ENCODE measurements at regions not wholly inside any gene's neighbourhood (a gene's known extent, or its start where the extent isn't known, plus 50 kb on each side); places are given as distances from the start of the nearest gene placed in this dataset.
"Not testable (repeated sequence)": the region's sequence is repeated elsewhere in the genome, so short reads cannot be mapped to it uniquely, and the experiment has no call there.

- DNase-seq (ENCODE audit: low spot score) = no peak
These were observed 573.5 kb downstream of the KCNJ18 start for GRCh38 chr17:22265807-22266206.

- no peak for DNase-seq (ENCODE audit: low spot score)
These were observed 573.9 kb downstream of the KCNJ18 start for GRCh38 chr17:22266231-22266630.

- no peak for DNase-seq (ENCODE audit: low spot score)
These were observed 574.7 kb downstream of the KCNJ18 start for GRCh38 chr17:22267019-22267418.

GRCh38 chr17:22268214-22268911 is 576.0 kb downstream of the KCNJ18 start:
- DNase-seq (ENCODE audit: low spot score) = no peak

GRCh38 chr17:22268912-22269220 is 576.5 kb downstream of the KCNJ18 start:
- no peak for DNase-seq (ENCODE audit: low spot score)

- no peak for DNase-seq (ENCODE audit: low spot score)
These were observed 578.1 kb downstream of the KCNJ18 start for GRCh38 chr17:22270381-22270780.

GRCh38 chr17:22270809-22271208 is 578.5 kb downstream of the KCNJ18 start:
- DNase-seq (ENCODE audit: low spot score) = not testable (repeated sequence)

- DNase-seq (ENCODE audit: low spot score) = no peak
These were observed 580.2 kb downstream of the KCNJ18 start for GRCh38 chr17:22272363-22273146.

GRCh38 chr17:22273308-22273707 is 581.0 kb downstream of the KCNJ18 start:
- no peak for DNase-seq (ENCODE audit: low spot score)

GRCh38 chr17:22277595-22277994 is 585.3 kb downstream of the KCNJ18 start:
- no peak for DNase-seq (ENCODE audit: low spot score)

- DNase-seq (ENCODE audit: low spot score) = no peak
These were observed 586.3 kb downstream of the KCNJ18 start for GRCh38 chr17:22278302-22279275.

- DNase-seq (ENCODE audit: low spot score) = no peak
These were observed 594.2 kb downstream of the KCNJ18 start for GRCh38 chr17:22286337-22287041.

- not testable (repeated sequence) for DNase-seq (ENCODE audit: low spot score)
These were observed 606.2 kb downstream of the KCNJ18 start for GRCh38 chr17:22298484-22298951.

- DNase-seq (ENCODE audit: low spot score) = no peak
These were observed 607.9 kb downstream of the KCNJ18 start for GRCh38 chr17:22300177-22300576.

- DNase-seq (ENCODE audit: low spot score) = no peak
These were observed 608.5 kb downstream of the KCNJ18 start for GRCh38 chr17:22300731-22301352.

- no peak for DNase-seq (ENCODE audit: low spot score)
These were observed 609.0 kb downstream of the KCNJ18 start for GRCh38 chr17:22301353-22301745.

- DNase-seq (ENCODE audit: low spot score) = no peak
These were observed 610.8 kb downstream of the KCNJ18 start for GRCh38 chr17:22303096-22303495.

GRCh38 chr17:22303865-22304264 is 611.5 kb downstream of the KCNJ18 start:
- DNase-seq (ENCODE audit: low spot score) = no peak

GRCh38 chr17:22304667-22305303 is 612.5 kb downstream of the KCNJ18 start:
- no peak for DNase-seq (ENCODE audit: low spot score)

- DNase-seq (ENCODE audit: low spot score) = no peak
These were observed 613.2 kb downstream of the KCNJ18 start for GRCh38 chr17:22305356-22306071.

Measured in left forelimb (tissue), 1 donor.